ENCODE measurements at regions not wholly inside any gene's neighbourhood (a gene's known extent, or its start where the extent isn't known, plus 50 kb on each side); places are given as distances from the start of the nearest gene placed in this dataset.

GRCh38 chr14:82414853-82415539 lies 881.3 kb upstream of the SEL1L start:
- DNase-seq (ENCODE audit: low read depth in 1 of 2, low spot score in 1 of 2) (no peak), ATAC-seq (no peak), FAIRE-seq (no peak)
- ChIA-PET CTCF (no interaction called here), POLR2A (no interaction called here)
- H3K27ac ChIP-seq, result no peak overlapping the region
- H3K9me3 ChIP-seq, result no peaks in the 10 kb centered on the region
- 0% methylated on average over 1 of the region's 1 CpG for WGBS (ENCODE audit: missing lambda C conversion rate)
- TF ChIP-seq CHD2 (IDR thresholded peaks at IDR 0.05; ENCODE audit: low read length, partially characterized antibody), result no peak
- TF ChIP-seq MAX (IDR thresholded peaks at IDR 0.05), result no peak
- TF ChIP-seq RAD21 (conservative IDR thresholded peaks at IDR 0.05 in 1 of 2, IDR thresholded peaks at IDR 0.05 in 1 of 2), result no peak
- TF ChIP-seq PBX3 (IDR thresholded peaks at IDR 0.05), result no peak
- no peak for TF ChIP-seq MAFK (IDR thresholded peaks at IDR 0.05; ENCODE audit: partially characterized antibody)
- no peaks in the 10 kb centered on the region for H3K4me1 ChIP-seq
- no peak overlapping the region for H3K4me3 ChIP-seq
- no peak overlapping the region for H3K4me2 ChIP-seq

- FAIRE-seq (no peak), DNase-seq (ENCODE audit: low read depth in 1 of 2, low spot score in 1 of 2) (no peak), ATAC-seq (no peak)
- Histone ChIP-seq H3K4me3 (no peak overlapping the region), H3K9me3 (no peaks in the 10 kb centered on the region), H3K4me1 (no peaks in the 10 kb centered on the region), H3K27ac (no peak overlapping the region), H3K4me2 (no peak overlapping the region)
- ChIA-PET POLR2A (no interaction called here), CTCF (no interaction called here)
- 0% methylated on average over 2 of the region's 2 CpGs for WGBS (ENCODE audit: missing lambda C conversion rate)
- TF ChIP-seq ZC3H11A (IDR thresholded peaks at IDR 0.05), result no peak
- no peak for TF ChIP-seq EHMT2 (IDR thresholded peaks at IDR 0.05; ENCODE audit: low read depth)
- no peak for TF ChIP-seq CBX2 (IDR thresholded peaks at IDR 0.05; ENCODE audit: borderline replicate concordance, low read depth)
- no peak for TF ChIP-seq HDAC2 (IDR thresholded peaks at IDR 0.05)
- TF ChIP-seq REST (IDR thresholded peaks at IDR 0.05), result no peak
- TF ChIP-seq CTCF (IDR thresholded peaks at IDR 0.05), result no peak
- no peak for TF ChIP-seq RAD21 (conservative IDR thresholded peaks at IDR 0.05 in 1 of 2, IDR thresholded peaks at IDR 0.05 in 1 of 2)
- no peak for TF ChIP-seq BHLHE40 (IDR thresholded peaks at IDR 0.05; ENCODE audit: low read depth, low read length)
- no peak for TF ChIP-seq NPAS2 (CRISPR knock-in tag; IDR thresholded peaks at IDR 0.05; ENCODE audit: borderline replicate concordance)
- TF ChIP-seq KDM5A (IDR thresholded peaks at IDR 0.05), result no peak
Observed at GRCh38 chr14:82419933-82420332, 886.3 kb upstream of the SEL1L start.

GRCh38 chr14:82420871-82421270 lies 887.2 kb upstream of the SEL1L start:
- DNase-seq (ENCODE audit: low read depth in 1 of 2, low spot score in 1 of 2) (no peak), ATAC-seq (no peak), FAIRE-seq (no peak)
- ChIA-PET POLR2A (no interaction called here), CTCF (no interaction called here)
- H3K9me3 ChIP-seq, result no peaks in the 10 kb centered on the region
- no peak overlapping the region for H3K4me3 ChIP-seq
- 4% methylated on average over 5 of the region's 5 CpGs for WGBS (ENCODE audit: missing lambda C conversion rate)
- no peaks in the 10 kb centered on the region for H3K4me1 ChIP-seq
- no peak overlapping the region for H3K4me2 ChIP-seq
- H3K27ac ChIP-seq, result no peak overlapping the region
- TF ChIP-seq FOXS1 (CRISPR knock-in tag; IDR thresholded peaks at IDR 0.05) (no peak), SMC3 (IDR thresholded peaks at IDR 0.05) (no peak), MAX (IDR thresholded peaks at IDR 0.05) (no peak), ZSCAN20 (CRISPR knock-in tag; IDR thresholded peaks at IDR 0.05) (no peak), TP53 (CRISPR knock-in tag; IDR thresholded peaks at IDR 0.05) (no peak), CHD2 (IDR thresholded peaks at IDR 0.05; ENCODE audit: low read length, partially characterized antibody) (no peak), MAZ (IDR thresholded peaks at IDR 0.05; ENCODE audit: borderline replicate concordance, low read depth, low read length) (no peak), ZNF302 (CRISPR knock-in tag; IDR thresholded peaks at IDR 0.05) (no peak), RAD21 (conservative IDR thresholded peaks at IDR 0.05 in 1 of 2, IDR thresholded peaks at IDR 0.05 in 1 of 2) (no peak), REST (IDR thresholded peaks at IDR 0.05) (no peak), HOXB13 (CRISPR knock-in tag; IDR thresholded peaks at IDR 0.05; ENCODE audit: low read depth) (no peak)
